GM10266 (cell line): ENCODE measurements at regions not wholly inside any gene's neighbourhood (a gene's known extent, or its start where the extent isn't known, plus 50 kb on each side); places are given as distances from the start of the nearest gene placed in this dataset.

Source experiments
- DNase-seq: peaks from one replicate; pipeline ENCODE4 v3.0.0; 2012; ENCODE audit errors: extremely low spot score
- CTCF ChIP-seq: IDR thresholded peaks from 2 replicates; pipeline ENCODE4 v1.5.1; 2012; ENCODE audit warnings: mild to moderate bottlenecking, low read depth; ENCODE audit not compliant: control insufficient read depth, insufficient read depth; ENCODE audit errors: missing control alignments

- TF ChIP-seq CTCF, result no peak
- DNase-seq, result no peak
These were observed 83.6 kb upstream of the LNX1 start for GRCh38 chr4:53674903-53675302.

- TF ChIP-seq CTCF, result no peak
- no peak for DNase-seq
These were observed 81.6 kb upstream of the LNX1 start for GRCh38 chr4:53672873-53673272.

DNA sequence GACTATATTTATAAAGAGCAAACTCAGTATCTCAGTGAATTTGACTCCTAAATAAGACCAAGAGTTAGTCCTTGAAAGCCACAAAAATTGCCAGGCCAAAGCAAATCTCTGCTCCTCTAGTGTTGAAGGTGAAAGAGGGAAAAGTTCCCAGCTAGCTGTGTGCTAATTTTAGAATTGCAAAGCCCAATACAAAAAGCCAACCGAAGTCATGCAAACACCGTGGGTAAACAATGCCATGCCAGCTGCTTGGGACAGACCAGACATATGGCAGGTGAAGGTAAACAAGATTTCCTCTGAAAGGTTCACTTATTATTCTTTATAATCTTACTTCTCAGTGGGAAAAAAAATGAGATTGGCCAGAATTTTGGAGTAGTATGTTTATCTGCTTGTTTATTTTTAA is 80.5 kb upstream of the LNX1 start:
- TF ChIP-seq CTCF, result no peak
- no peak for DNase-seq

- no peak for DNase-seq
- TF ChIP-seq CTCF, result no peak
These were observed 68.5 kb upstream of the LNX1 start for GRCh38 chr4:53659737-53660136.

DNA sequence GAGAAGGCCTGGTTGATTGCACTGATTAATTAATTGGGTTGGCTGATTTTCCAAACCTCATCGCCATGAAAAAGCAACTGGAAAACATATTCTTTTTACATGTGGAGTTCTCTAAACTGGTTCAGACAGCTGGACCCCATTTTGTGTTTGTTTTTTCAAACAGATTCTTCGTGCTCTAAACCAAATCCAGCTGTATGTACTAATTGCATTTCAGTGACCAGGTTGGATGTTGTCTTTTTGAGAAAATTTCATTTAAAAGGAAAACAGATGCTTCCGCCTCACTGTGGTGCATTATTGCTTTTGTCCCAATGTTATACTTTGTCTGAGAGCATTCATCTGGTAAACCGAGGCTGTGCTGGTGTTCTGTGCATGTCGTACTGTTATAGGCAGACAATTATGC is 67.8 kb upstream of the LNX1 start:
- no peak for TF ChIP-seq CTCF
- DNase-seq, result no peak

DNA sequence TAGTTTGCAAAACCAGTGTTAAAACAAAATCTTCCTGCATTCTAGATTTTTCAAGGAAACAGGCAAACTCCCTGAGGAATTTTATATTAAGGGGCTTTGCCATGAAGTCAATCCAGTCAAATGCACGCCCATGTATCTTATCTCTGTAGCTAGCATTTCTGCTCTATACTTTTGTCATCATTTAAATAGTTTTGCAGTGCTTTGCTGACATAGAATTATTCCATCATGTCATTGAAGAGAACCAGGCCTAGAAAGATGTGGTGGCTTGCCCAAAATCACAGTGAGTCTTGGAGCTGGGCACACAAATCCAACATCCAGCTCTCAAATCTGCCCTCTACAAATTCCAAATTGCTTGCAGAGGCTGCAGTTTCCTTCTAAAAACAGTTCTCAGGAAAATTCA is 66.7 kb upstream of the LNX1 start:
- TF ChIP-seq CTCF, result no peak
- no peak for DNase-seq

GRCh38 chr4:53656421-53656981 is 65.2 kb upstream of the LNX1 start:
- TF ChIP-seq CTCF, result no peak
- DNase-seq, result no peak
